Ishikawa (cell line): ENCODE measurements at regions not wholly inside any gene's neighbourhood (a gene's known extent, or its start where the extent isn't known, plus 50 kb on each side); places are given as distances from the start of the nearest gene placed in this dataset.

Source experiments
- CEBPB ChIP-seq: IDR thresholded peaks from 2 replicates; pipeline ENCODE4 v1.6.1; 2012
- EP300 ChIP-seq: IDR thresholded peaks from 2 replicates; pipeline ENCODE4 v1.6.1; 2012; ENCODE audit warnings: borderline replicate concordance
- FOXM1 ChIP-seq: IDR thresholded peaks from 2 replicates; pipeline ENCODE4 v1.6.1; 2012; ENCODE audit warnings: low read depth, borderline replicate concordance
- NFIC ChIP-seq: IDR thresholded peaks from 2 replicates; pipeline ENCODE4 v1.6.1; 2012
- RAD21 ChIP-seq: IDR thresholded peaks from 2 replicates; pipeline ENCODE4 v1.6.1; 2012; ENCODE audit warnings: low read depth
- REST ChIP-seq: IDR thresholded peaks from 2 replicates; pipeline ENCODE4 v1.6.1; 2012; ENCODE audit warnings: low read depth, mild to moderate bottlenecking
- TEAD4 ChIP-seq: IDR thresholded peaks from 2 replicates; pipeline ENCODE4 v1.6.1; 2012
- ZBTB7A ChIP-seq: IDR thresholded peaks from 2 replicates; pipeline ENCODE4 v1.6.1; 2012; ENCODE audit warnings: low read depth
- TF ChIP-seq, protein P1 (sequence below): IDR thresholded peaks from 2 replicates; pipeline ENCODE4 v1.6.1; 2012

- TF ChIP-seq RAD21 = no peak
- no peak for TF ChIP-seq REST
- TF ChIP-seq, protein P1, sequence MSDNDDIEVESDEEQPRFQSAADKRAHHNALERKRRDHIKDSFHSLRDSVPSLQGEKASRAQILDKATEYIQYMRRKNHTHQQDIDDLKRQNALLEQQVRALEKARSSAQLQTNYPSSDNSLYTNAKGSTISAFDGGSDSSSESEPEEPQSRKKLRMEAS = no peak
- TF ChIP-seq CEBPB = no peak
- TF ChIP-seq TEAD4 = no peak
- no peak for TF ChIP-seq EP300
- TF ChIP-seq NFIC = no peak
- TF ChIP-seq ZBTB7A = no peak
- TF ChIP-seq FOXM1 = no peak
These were observed 74.5 kb upstream of the FRY start for GRCh38 chr13:31956980-31957644.
